ENCODE measurements at regions not wholly inside any gene's neighbourhood (a gene's known extent, or its start where the extent isn't known, plus 50 kb on each side); places are given as distances from the start of the nearest gene placed in this dataset.

DNA sequence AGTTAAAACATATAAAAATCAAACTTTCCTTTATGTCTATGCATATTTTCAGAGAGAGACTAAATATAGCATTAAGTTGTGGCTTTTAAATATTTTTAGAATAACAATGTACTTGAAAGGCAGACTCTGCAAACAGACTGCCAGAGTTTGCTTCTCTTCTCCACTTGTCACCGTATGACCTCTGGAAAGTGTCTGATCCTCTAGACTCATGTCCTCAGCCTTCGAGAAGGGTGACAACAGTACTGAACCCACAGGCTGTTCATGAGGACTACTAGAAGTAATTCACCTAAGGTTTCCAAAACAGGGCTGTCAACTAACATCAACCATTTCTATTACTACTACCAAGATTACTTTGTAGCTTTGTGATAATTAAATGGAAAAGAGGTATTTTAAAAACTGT lies 167.7 kb upstream of the TBCA start:
- H3K9me3 ChIP-seq = no peaks in the 10 kb centered on the region
- H3K36me3 ChIP-seq = no peaks in the 10 kb centered on the region
- H3K27me3 ChIP-seq = no peaks in the 10 kb centered on the region
- H3K27ac ChIP-seq = no peak overlapping the region
- H3K4me1 ChIP-seq = no peaks in the 10 kb centered on the region
- no peak for TF ChIP-seq POLR2A (IDR thresholded peaks at IDR 0.05)
- TF ChIP-seq, protein P1, sequence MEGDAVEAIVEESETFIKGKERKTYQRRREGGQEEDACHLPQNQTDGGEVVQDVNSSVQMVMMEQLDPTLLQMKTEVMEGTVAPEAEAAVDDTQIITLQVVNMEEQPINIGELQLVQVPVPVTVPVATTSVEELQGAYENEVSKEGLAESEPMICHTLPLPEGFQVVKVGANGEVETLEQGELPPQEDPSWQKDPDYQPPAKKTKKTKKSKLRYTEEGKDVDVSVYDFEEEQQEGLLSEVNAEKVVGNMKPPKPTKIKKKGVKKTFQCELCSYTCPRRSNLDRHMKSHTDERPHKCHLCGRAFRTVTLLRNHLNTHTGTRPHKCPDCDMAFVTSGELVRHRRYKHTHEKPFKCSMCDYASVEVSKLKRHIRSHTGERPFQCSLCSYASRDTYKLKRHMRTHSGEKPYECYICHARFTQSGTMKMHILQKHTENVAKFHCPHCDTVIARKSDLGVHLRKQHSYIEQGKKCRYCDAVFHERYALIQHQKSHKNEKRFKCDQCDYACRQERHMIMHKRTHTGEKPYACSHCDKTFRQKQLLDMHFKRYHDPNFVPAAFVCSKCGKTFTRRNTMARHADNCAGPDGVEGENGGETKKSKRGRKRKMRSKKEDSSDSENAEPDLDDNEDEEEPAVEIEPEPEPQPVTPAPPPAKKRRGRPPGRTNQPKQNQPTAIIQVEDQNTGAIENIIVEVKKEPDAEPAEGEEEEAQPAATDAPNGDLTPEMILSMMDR (IDR thresholded peaks at IDR 0.05) = no peak
- no peak overlapping the region for H3K4me3 ChIP-seq
- DNase-seq = no peak

DNA sequence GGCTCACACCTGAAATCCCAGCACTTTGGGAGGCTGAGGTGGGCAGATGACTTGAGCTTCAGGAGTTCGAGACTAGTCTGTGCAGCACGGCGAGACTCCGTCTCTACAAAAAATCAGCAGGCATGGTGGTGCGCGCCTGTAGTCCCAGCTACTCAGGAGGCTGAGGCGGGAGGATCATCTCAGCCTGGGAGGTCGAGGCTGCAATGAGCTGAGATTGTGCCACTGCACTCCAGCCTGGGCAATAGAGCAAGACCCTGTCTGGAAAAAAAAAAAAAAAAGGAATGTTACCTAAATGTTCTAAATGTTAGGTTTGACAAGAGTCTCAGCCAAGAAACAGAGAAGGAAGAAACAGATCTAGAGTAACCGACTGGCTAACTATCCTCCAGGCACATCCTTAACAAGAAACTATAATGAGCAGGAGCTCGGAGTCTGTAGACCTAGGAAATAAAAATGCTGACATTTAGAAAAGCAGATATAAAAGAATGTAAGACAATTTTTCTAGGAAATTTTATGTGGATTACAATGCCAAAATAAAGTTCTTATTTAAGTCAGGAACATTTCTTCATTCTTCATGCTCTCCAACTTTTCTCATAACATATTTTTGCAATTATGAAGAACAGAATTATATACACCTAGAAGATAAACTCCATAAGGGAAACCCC lies 166.6 kb upstream of the TBCA start:
- no peaks in the 10 kb centered on the region for H3K4me1 ChIP-seq
- H3K27me3 ChIP-seq = no peaks in the 10 kb centered on the region
- H3K27ac ChIP-seq = no peak overlapping the region
- H3K4me3 ChIP-seq = no peak overlapping the region
- TF ChIP-seq, protein P1 (IDR thresholded peaks at IDR 0.05) = no peak
- TF ChIP-seq POLR2A (IDR thresholded peaks at IDR 0.05) = no peak
- no peaks in the 10 kb centered on the region for H3K9me3 ChIP-seq
- H3K36me3 ChIP-seq = no peaks in the 10 kb centered on the region
- no peak for DNase-seq

DNA sequence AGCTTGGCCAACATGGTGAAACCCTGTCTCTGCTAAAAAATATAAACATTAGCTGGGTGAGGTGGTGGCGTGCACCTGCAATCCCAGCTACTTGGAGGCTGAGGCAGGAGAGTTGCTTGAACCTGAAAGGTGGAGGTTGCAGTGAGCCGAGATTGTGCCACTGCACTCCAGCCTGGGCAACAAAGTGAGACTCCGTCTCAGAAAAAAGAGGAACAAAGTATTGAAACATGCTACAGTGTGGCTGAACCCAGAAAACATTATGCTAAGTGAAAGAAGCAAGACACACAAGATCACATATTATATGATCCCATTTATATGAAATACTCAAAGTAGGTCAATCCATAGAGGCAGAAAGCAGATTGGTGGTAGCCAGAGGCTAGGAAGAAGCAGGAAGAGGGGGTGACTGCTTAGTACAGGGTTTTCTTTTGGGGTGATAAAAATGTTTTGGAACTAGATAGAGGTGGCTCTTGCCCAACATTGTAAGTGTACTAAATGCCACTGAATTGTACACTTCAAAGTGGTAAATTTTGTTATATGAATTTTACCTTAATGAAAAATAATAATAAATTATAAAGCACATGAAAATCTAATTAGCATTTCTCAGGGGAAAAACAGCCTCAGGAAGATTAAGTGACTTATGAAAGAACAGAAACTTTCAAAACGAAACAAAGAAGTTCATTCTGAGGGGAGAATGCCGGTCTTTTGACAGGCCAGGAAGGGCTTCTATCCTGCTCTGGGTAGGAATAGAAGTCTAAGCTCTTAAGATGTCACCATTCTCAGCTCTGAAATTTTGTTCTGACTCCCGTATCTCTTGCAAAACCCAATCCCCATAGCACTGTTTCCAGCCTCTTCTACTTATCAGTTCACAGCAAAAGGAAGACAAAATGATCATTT lies 161.1 kb upstream of the TBCA start:
- Histone ChIP-seq H3K27me3 (no peaks in the 10 kb centered on the region), H3K36me3 (no peaks in the 10 kb centered on the region), H3K9me3 (no peaks in the 10 kb centered on the region), H3K4me3 (no peak overlapping the region), H3K27ac (no peak overlapping the region), H3K4me1 (no peaks in the 10 kb centered on the region)
- no peak for DNase-seq
- TF ChIP-seq, protein P1 (IDR thresholded peaks at IDR 0.05) = no peak
- TF ChIP-seq POLR2A (IDR thresholded peaks at IDR 0.05) = no peak

DNA sequence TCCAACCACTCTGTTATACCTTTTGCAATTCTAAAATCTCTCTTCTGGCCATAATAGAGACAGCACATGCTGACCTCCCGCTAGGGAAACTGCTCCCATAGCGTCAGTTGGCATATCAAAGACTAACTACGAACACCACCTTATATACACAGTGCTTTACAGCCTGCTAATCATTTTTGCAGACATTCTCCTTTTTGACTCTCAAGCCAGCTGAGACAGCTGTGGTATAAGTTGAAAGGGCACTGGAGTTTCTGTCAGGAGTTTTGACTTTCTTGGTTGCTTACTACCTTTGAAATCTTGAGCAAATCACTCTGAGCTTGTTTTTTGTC lies 160.2 kb upstream of the TBCA start:
- no peak overlapping the region for H3K4me3 ChIP-seq
- no peaks in the 10 kb centered on the region for H3K9me3 ChIP-seq
- H3K27me3 ChIP-seq = no peaks in the 10 kb centered on the region
- H3K4me1 ChIP-seq = no peaks in the 10 kb centered on the region
- no peaks in the 10 kb centered on the region for H3K36me3 ChIP-seq
- no peak for DNase-seq
- H3K27ac ChIP-seq = no peak overlapping the region
- no peak for TF ChIP-seq POLR2A (IDR thresholded peaks at IDR 0.05)
- TF ChIP-seq, protein P1 (IDR thresholded peaks at IDR 0.05) = no peak

DNA sequence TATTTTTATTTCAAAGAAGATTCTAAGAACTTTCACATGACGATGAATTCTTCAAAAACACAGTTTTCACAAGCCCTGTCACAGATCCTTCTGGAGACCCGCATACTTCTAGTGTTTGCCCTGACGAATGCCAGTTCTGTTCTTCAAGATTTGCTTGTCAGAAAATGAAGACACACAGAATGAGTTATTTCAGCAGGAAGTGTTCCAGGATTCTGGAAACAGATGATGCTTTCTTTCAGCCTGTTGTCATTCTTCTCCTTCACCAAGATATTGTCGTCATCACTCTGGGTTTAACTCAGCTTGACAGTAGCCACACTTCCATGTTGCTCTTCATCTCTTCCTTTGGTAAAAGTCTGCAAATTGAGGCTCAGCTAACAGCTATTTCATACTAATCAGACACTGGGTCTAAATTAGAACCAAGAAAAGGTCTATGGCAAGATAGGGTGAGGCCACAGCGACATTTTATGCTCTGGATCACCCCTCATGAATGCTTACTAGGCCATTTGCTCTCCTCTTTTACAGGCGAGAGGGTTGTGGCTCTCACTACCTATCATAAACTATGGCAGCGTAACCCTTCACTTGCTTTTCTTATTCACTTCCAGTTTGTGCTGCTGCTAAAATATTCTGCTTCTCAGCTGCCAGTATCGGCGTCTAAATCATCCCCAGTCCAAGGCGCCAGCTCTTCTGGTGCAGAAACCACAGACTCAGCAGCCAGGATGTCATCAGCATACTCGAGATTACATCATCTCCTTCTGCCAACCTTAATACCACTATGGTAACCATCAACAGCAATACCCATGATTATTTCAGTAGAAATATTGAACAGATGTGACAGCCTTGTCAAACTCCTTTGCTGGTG lies 159.6 kb upstream of the TBCA start:
- Histone ChIP-seq H3K4me3 (no peak overlapping the region), H3K36me3 (no peaks in the 10 kb centered on the region), H3K27me3 (no peaks in the 10 kb centered on the region), H3K9me3 (no peaks in the 10 kb centered on the region), H3K4me1 (no peaks in the 10 kb centered on the region), H3K27ac (no peak overlapping the region)
- TF ChIP-seq, protein P1 (IDR thresholded peaks at IDR 0.05) = no peak
- no peak for TF ChIP-seq POLR2A (IDR thresholded peaks at IDR 0.05)
- no peak for DNase-seq

Data from Peyer's patch (tissue), 4 donors.